ENCODE measurements at regions not wholly inside any gene's neighbourhood (a gene's known extent, or its start where the extent isn't known, plus 50 kb on each side); places are given as distances from the start of the nearest gene placed in this dataset.

DNA sequence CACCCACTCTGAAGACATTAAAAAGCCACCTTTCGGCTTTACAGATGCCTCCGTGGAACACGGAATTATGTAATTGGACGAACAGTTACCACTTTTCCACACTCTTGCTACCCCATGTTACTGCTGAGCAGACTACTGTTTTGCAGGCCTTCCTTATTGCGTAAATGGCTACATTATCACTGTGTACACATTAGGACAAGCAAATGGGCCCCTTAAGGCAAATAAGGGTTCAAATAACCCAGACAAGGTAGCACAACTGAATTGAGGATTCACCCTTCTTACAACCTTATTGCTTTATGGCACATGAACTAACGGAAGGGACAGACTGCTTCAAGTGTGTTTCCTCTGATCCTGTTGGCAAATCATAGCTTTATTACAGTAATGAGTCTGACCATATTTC, 832.2 kb upstream of the FANCL start:
- TF ChIP-seq, protein P1, sequence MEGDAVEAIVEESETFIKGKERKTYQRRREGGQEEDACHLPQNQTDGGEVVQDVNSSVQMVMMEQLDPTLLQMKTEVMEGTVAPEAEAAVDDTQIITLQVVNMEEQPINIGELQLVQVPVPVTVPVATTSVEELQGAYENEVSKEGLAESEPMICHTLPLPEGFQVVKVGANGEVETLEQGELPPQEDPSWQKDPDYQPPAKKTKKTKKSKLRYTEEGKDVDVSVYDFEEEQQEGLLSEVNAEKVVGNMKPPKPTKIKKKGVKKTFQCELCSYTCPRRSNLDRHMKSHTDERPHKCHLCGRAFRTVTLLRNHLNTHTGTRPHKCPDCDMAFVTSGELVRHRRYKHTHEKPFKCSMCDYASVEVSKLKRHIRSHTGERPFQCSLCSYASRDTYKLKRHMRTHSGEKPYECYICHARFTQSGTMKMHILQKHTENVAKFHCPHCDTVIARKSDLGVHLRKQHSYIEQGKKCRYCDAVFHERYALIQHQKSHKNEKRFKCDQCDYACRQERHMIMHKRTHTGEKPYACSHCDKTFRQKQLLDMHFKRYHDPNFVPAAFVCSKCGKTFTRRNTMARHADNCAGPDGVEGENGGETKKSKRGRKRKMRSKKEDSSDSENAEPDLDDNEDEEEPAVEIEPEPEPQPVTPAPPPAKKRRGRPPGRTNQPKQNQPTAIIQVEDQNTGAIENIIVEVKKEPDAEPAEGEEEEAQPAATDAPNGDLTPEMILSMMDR (IDR thresholded peaks at IDR 0.05), result no peak
- TF ChIP-seq EZH2 (IDR thresholded peaks at IDR 0.05; ENCODE audit: borderline replicate concordance, insufficient read depth, low read depth, low read length, poor library complexity, severe bottlenecking), result no peak
